Inferior parietal cortex (tissue), 1 donor: ENCODE measurements at regions not wholly inside any gene's neighbourhood (a gene's known extent, or its start where the extent isn't known, plus 50 kb on each side); places are given as distances from the start of the nearest gene placed in this dataset.
"Not testable (repeated sequence)": the region's sequence is repeated elsewhere in the genome, so short reads cannot be mapped to it uniquely, and the experiment has no call there.

Experiments
- DNase-seq: peaks from one replicate; pipeline ENCODE4 v3.0.0-alpha.2; 2016; ENCODE audit errors: extremely low spot score

DNA sequence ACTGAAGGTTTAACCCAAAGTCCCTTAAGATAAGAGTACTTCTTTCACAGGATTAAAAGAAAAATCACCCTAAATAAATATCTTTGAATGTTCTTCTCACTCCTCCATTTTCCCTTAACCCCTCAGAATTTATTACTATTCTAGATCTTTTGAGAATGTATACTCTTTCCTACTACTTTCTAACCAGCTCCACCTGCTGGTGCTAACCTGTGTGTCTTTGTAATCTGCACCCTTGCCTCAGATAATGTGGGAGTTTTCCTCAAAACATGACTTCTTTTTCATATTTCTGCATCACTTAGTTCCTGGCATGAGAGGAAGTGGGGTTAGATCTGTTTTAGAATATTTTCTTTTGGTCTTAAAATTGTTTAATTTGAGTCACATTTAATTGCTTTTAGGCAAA is 394.2 kb downstream of the BMP2 start:
- peak; percentile 11 for DNase-seq

DNA sequence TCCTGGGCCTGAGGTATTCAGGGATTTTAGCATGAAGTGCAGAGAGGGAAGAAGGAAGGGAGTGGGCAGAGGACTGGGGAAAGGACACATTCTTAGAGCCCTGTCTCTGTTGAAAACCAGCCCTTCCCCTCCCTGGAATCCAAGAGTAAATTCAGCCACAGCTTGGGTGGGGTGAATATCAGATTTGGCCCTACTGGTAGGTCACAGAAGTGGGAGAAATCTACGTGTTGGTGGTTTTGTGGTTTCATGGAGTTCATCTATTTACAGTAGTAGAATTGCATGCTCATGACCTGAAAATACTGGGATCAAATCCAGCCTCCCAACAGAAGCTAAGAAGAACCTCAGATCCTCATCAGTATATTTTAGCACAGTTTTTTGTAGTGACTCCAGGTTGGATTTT is 404.4 kb downstream of the BMP2 start:
- DNase-seq: no peak

DNA sequence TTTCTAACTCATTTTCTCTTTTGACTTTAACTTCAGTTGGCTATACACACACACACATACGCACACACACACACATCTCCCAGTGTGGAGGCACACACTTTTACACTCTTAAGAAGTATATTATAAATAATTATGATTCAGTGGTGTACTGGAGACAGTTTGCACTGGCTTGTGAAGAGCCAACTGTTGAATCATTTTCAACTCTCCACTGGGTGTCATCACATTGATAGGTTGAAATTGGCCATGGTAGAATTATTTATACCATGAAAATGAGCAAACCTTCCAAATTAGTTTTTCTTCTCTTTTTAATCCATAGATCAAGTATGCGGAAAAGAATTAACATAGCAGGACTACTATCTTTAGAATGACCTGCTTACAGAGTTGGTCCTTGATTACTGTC is 407.1 kb downstream of the BMP2 start:
- DNase-seq: no peak

DNA sequence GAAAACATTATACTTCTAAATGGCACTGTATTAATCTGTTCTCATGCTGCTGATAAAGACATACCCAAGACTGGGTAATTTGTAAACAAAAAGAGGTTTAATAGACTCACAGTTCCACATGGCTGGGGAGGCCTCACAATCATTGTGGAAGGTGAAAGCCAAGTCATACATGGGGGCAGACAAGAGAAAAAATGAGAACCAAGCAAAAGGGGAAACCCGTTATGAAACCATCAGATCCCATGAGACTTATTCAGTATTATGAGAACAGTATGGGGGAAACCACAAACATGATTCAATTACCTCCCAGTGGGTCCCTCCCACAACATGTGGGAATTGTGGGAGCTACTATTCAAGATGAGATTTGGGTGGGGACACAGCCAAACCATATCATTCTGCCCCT is 408.3 kb downstream of the BMP2 start:
- DNase-seq: not testable (repeated sequence)

DNA sequence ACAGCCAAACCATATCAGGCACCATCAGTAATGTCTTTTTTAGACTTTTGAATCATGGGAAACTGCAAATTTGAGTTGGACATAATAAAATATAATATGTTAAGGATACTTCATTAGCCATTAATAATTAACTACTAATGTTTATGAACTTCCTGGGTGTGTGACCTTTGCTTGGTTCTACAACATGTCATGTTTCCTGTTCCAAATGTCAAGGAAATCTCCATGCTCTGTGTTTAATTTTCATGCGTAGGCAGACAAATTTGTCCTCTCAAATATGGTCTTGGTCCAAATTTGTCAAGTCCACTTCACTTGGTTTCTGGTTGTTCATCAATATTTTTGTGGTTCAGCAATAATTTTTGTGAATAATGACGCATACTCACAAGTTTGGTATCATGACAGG is 410.5 kb downstream of the BMP2 start:
- DNase-seq: no peak

DNA sequence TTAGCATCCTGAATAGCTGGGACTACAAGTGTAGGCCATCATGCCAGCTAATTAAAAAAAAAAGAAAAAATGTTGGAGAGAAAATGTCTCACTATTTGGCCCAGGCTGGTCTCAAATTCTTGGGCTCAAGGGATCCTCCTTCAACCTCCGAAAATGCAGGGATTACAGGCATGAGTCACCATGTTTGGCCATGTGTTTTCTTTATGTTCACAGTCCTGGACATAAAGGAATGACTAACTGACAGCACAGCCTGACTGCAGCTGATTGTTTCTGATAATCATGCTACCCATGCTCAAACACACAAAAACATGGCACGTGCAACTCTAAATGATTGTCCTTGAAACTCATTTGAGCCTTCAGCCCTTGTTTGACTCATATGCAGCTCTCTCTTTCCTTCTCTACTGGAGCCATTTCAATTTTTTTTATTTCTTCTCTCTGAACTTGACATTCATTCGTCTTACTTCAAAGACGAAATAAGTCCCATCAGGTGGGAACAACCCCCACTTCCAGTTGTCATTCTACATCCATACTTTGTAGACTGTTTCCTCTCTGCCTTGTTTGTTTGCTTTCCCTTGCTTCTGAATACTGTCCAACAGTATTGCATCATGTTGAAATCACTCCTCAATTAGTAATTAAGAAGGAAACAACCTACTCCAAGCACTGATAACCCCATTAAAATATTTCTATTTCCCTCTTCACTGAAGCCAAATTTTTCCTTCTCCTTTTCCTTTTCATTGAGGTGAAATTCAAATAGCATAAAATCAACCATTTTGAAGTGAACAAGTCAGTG is 413.0 kb downstream of the BMP2 start:
- no peak for DNase-seq

DNA sequence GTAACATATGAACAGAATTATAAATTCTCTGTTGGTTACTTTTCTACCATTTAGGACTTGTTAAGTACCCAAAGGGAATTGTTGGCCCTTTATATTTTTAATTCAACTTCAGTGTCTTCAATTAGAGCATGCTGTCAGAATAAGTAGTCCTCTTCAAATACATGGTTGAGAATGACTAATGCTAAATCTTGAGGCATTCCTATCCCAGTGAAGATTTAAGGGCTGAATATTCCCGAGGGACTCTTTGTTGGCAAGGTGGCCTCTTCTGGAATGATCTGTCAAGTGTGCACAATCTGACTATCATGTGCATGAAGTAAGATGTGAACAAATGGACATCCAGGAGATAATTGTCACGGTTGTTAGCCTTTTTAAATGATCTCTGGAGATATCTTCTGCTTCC is 421.7 kb downstream of the BMP2 start:
- DNase-seq: no peak

DNA sequence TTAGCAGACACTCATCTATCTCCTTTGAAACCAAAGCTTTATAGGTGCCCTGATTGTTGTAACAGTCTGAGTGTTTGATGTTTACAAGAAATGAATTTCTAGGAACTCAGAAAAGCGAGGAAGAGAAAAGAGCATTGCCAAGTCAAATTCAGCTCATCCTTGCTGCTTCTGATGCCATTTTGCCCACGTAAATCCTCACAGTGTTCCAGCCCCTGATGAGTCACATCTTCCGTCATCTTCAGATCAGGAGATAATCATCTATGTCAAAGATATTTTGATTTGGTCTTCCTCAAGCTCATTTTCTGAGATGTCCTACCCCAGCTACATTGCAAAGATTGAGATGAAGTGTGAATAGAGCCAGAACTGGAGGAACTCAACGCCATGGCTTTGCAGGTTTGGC is 426.2 kb downstream of the BMP2 start:
- DNase-seq: no peak

DNA sequence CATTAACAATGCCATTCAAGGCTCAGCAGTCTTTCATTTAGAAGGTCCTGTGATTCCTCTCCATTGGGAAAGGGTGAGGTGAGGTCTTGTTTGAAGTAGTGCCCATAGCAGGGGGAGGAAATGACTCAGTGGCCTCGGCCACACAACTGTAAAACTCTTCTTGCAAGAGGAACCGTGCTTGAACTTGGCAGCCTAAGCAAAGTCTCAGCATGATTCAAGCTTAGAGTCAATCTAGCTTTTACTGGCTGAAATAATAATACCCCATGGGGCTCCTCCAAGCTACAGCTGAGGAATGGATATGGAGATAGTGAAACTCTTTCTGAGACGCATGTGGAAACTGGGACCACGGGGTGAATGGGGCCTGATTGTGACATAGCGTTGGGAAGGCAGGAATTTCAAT is 428.2 kb downstream of the BMP2 start:
- DNase-seq: no peak

DNA sequence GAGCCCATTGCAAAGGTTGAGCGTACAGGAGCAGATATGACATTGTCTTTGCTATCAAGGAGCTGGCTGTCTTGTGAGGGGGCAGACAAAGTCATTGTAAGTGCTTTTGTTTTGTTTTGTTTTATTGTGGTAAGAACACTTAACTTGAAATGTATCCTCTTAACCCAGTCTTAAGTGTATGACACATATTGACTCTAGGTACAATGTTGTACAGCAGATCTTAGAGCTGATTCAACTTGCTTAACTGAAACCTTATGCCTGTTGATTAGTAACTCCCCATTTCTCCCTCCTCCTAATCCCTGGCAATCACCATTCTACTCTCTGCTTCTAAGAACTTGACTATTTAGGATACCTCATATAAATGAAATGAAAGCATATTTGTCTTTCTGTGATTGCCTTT is 429.0 kb downstream of the BMP2 start:
- no peak for DNase-seq

DNA sequence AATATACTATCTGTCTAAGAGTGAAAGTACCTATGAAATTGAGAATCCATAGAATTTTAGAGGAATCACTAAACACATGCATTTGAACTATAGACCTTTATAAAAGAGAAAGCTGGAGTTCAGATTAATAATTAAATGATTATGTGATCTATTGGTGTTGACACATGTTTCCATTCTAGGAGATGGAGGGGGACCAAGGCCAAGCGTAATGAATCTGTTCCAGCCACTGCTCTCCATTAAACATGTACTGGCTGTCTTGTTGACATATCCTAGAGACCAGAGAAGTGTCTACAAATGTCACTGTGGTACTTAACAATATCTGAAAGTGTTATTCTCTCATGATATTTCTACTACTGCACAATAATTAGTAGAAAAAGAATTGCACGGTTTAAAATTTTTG is 432.4 kb downstream of the BMP2 start:
- DNase-seq: no peak

DNA sequence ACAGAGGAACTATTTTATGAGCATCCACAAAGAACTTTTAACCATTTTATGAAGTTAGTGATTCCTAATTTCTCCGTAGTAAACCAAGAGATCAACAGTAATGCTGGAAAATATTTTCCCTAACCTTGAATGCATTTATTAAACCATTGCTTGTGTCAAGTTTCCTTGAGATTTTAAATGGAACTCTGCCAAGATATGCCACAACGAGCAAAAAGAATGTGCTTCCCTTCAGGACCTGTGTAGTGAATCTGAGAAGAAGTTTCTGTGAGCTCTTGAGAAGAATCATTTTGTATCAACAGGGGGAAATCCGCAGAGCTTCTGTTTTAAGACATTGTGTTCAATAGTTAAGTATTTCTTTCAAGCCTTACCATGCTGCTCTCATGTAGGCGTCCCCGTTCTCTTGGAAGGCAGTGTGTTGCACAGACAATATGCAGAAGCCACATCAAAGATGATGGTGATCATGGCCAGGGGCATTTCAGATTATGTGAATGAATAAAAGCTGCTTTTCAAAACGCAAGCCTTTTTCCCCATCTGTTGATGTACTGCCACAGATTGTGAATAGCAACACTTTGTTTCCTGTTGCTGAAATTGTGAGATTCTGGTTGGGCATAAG is 439.8 kb downstream of the BMP2 start:
- DNase-seq: peak; percentile 5

DNA sequence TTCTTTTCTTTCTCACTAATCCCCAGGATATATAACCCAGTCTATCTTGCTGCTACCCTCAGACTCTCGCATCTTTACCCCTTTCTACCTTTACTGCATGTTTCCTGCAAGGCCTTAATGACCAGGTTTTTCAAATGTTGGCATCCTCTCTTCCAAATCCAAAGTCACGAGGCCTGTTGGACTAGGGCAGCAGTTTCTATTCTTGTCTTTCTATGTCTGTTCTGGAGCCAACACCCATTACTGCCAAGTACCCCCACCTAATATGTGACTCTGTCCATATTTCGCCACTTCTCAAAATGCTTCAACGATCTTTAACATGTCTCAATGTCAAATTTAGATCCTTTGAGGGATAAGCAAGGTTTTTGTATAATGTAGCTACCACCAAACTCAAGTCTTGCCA is 443.4 kb downstream of the BMP2 start:
- no peak for DNase-seq

DNA sequence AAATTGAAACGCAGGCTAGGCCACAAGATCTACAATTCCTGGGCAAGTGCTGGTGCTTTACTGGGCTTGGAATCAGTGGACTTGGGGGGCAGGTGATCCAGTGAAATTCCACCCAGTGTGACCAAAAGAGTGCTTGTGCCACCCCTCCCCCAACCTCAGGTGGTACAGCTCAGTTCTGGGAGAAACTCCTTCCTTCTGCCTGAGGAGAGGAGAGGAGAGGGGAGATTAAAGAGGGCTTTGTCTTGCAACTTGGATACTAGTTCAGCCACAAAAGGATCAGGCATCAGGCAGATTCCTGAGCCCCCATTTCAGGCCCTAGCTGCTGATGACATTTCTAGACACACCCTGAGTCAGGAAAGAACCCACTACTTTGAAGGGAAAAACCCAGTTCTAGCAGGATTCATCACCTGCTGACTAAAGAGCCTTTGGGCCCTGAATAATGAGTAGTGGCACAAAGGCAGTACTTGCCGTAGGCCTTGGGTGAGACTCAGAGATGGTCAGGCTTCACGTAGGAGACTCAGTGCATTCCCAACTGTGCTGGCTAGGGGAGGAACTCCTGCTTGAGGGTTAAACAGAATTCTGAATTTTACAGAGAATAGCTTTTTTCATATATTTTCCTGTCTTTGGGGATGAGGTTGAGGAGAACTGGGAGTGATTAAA is 446.7 kb downstream of the BMP2 start:
- no peak for DNase-seq

DNA sequence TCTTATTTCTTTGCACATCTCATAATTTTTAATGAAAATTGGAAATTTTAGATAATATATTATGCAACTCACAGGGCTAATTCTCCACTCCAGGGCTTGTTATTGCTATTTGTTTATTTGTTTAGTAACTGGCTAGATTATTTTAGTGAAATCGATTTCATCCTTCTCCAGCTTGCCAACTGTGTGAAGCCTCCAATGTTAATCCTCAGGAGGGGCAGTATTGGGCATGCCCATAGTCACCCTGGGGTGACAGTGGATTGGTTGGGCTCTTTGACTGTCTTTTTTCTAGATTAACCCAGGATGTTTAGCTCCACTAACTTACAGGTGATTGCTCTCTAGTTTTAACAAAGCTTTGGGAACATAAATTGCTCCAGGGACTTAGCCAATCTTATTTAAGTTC is 450.1 kb downstream of the BMP2 start:
- DNase-seq: no peak

DNA sequence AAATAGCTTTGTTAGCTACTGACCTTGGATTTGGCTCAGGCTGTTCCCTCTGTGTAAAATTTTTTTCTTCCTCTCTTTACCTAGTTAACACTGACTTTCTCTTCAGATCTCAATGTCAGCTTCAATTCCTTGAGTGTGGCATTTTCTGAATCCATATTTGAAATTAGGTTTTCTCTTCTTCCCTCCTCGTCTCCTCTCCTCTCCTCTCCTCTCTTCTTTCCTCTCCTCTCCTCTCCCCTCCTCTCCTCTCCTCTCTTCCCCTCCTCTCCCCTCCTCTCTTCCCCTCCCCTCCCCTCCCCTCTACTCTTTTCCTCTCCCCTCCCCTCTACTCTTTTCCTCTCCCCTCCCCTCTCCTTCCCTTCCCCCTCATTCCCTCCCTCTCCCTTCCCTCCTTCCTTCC is 453.3 kb downstream of the BMP2 start:
- no peak for DNase-seq

DNA sequence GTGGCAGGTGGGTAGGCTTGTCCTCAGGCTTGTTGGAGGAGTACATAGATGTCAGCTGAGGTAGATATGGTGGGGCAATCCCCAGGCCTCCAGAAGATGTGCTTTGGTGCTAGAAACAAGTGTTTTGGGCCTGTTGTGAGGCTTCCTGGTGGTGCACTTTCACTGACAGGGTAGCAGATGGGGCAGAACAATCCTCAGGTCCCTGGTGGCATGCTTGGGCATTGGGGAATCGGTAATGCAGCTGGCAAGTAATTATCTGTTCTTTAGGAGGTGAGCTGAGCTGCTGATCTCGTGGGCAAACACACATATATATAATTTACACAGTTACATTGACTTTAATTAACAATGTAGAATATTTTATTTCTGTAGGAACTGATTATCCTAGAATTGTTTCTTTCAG is 458.7 kb downstream of the BMP2 start:
- no peak for DNase-seq

DNA sequence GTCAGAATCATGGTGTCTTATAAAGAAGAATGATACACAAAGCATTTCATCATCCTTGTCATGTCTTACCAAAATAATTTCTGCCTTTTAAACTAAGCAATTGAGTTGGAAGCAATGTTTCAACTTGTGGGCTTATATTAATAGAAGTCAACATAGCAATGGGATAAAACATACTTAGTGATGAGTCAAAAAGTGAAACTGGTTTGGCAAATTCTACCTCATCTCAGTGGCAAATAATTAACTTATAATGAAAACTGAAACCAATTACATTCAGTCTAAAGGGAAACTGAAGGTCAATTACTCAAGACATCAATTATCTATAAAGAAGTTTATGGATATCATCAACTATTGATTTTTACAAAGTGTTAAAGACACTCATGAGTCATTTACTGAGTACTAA is 463.8 kb downstream of the BMP2 start:
- no peak for DNase-seq

DNA sequence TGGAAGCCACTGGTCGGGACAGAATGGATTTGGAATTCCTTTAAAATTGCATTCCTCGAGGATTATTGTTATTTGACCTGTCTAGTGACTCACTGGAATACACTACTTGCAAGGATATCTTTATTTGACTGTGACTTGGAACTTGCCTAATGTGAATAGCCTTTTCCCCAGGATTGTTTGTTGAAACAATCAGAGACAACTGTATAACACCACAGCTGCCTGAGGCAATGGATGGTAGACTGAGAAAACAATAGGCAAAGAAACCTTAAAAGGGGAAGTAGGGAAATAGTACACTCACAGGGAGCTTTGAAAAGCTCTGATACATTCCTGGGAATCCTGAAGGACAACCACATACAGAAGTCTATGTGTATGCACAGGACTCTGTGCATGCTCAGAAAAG is 465.3 kb downstream of the BMP2 start:
- no peak for DNase-seq

DNA sequence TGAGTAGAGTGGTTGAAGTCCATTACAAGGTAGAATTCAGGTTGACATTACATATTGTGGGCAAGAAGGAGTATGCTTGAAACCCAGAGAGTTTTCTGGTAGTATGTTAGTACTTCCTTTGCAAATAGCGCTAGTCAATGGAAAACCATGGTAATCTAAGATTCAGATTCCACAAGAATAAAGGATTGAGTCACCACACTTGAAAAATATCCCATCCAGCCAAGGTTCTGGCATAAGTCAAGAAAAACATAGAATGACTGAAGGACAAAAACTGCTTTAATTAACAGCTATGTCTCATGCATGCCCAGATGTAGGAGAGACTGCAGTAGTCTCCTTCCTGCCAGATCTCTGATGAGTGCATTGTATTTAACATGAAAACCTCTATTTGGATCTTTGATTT is 469.8 kb downstream of the BMP2 start:
- DNase-seq: no peak

DNA sequence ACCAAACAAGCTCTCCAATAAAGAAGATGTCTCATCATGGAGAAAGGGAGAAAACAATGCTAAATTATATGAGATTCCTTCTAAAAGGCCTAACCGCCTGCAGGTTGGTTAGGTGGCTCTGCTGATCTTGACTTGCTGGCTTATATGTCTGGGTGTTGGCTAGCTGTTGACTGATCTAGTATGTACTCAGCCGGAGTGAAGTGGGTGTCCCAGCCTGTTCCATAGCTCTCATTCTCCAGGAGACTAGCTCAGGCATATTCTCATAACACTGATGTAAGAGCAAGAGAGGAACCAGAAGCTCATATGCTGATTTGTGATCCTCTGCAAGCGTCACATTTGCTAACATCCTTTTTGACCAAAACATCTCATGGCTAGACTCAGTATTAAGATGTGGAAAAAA is 473.0 kb downstream of the BMP2 start:
- DNase-seq: no peak

DNA sequence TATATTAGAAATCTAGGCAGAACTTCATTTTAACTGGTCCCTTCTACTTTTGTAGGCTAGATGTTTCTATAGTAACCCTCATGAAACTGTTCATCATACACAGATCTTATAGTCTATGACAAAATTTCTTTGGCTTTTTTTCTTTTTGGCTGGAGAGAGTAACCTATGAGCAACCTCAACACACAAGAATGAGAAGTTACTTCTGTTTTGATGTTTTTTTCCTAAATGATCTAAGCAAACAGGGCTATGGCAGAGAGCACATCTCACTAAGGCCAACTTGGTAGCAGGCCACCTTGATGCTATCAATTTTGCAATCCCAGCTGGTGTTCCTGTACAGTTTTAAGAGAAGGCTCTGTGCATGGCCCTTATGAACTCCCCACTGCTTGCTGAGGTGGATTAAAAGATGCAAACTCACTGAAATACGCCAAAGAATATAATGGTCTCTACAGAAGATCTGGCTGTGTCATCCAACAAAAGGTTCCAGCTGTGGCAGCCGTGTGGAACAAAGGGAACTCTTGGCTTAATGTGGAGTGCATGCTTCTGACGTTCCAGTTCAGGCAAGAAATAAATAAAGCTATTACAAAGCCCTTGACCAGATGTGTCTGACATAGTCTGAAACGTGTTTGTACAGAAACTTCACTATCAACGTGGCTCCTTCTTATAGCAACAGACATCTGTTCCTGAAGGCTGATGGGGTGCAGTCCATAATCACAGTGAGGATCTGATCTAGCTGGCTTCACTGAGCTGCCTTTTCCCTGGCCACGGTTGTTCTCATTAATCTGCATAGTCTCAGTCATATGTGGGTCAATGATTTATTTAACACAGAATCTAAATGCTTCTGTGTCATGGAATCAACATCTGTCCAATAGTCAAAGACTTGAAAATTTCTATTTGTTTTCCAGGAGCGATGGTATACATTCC is 481.1 kb downstream of the BMP2 start:
- DNase-seq: no peak
